GM21786 (cell line): ENCODE measurements at regions not wholly inside any gene's neighbourhood (a gene's known extent, or its start where the extent isn't known, plus 50 kb on each side); places are given as distances from the start of the nearest gene placed in this dataset.

Source experiments
- ATAC-seq: cut with Tn5 transposase; IDR thresholded peaks from one replicate; pipeline ENCODE4 v1.9.1; 2021; ENCODE audit not compliant: unreplicated experiment

- ATAC-seq = no peak
Measured at GRCh38 chr2:150561076-150561475, 73.6 kb upstream of the RND3 start.

- no peak for ATAC-seq
Measured at GRCh38 chr2:150557020-150557600, 69.6 kb upstream of the RND3 start.

GRCh38 chr2:150555611-150556356 is 68.3 kb upstream of the RND3 start:
- ATAC-seq = no peak

GRCh38 chr2:150554046-150554445 is 66.6 kb upstream of the RND3 start:
- no peak for ATAC-seq

GRCh38 chr2:150552041-150552820 is 64.8 kb upstream of the RND3 start:
- no peak for ATAC-seq

GRCh38 chr2:150549381-150549780 is 61.9 kb upstream of the RND3 start:
- ATAC-seq = no peak

- peak; percentile 68 for ATAC-seq
Measured at GRCh38 chr2:150548527-150548926, 61.1 kb upstream of the RND3 start.

GRCh38 chr2:150545916-150546315 is 58.4 kb upstream of the RND3 start:
- no peak for ATAC-seq

GRCh38 chr2:150544731-150545130 is 57.3 kb upstream of the RND3 start:
- ATAC-seq = no peak

- no peak for ATAC-seq
Measured at GRCh38 chr2:150542692-150543091, 55.2 kb upstream of the RND3 start.

GRCh38 chr2:150542172-150542571 is 54.7 kb upstream of the RND3 start:
- no peak for ATAC-seq

- ATAC-seq = no peak
Measured at GRCh38 chr2:150538651-150539201, 51.3 kb upstream of the RND3 start.
